Body of pancreas (tissue), 4 donors: ENCODE measurements at regions not wholly inside any gene's neighbourhood (a gene's known extent, or its start where the extent isn't known, plus 50 kb on each side); places are given as distances from the start of the nearest gene placed in this dataset.

Experiments used
- POLR2A ChIP-seq, 3 donors: fragments of 450-650 bp; IDR thresholded peaks; one replicate each; pipeline ENCODE4 v1.6.1; 2016; ENCODE audit warnings: antibody characterized with exemption in 3 of 3, mild to moderate bottlenecking in 2 of 3
- TF ChIP-seq, protein P1 (sequence below), 7 experiments: fragments of 450-650 bp in 4 of 7; fragments of 200-600 bp in 3 of 7; sonication (generic) in 3 of 7; IDR thresholded peaks; one replicate each; pipeline ENCODE4 v1.5.1; 2016 to 2019; ENCODE audit warnings: antibody characterized with exemption in 7 of 7

DNA sequence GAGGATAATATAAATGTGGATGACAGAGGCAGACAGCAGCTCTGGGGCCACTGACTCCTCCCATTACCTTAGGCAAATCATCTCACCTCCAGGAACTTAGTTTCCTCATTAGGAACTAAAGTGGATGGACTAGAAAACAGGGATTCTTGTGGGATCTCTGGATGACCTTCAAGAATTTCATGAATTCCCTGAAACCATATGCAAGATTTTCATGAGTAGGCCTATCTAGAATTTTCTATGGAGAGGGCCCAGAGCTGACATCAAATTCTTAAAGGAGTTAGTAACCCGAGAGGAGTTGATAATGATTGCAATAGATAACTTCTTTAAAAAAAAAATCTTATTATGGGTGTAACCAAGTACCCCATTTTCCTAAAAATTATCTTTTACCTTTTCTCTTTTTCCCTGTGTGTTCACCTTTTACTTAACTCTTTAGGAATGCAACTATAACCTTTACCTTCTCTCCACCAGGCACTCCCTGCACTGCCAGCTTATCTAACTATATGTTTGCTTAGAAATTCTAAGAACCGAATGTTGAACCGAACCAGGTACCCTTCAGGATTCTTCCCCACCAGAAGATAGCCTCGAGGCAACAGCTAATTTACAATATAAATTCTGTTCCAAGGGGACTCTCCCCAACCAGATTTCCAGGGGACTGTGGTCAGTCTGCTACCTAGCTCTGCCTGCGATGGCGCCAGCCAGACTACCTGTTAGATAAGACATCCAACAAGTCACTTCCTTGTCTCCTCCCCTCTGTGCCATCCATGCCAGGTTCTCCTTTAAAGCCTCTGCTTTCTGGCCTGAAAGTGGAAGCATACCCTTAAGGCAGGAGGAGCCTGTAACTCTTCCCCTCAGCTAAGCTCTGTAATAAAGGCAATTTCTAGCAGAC, 86.0 kb downstream of the GCNT4 start:
- TF ChIP-seq POLR2A (IDR thresholded peaks at IDR 0.05) = no peak
- TF ChIP-seq, protein P1, sequence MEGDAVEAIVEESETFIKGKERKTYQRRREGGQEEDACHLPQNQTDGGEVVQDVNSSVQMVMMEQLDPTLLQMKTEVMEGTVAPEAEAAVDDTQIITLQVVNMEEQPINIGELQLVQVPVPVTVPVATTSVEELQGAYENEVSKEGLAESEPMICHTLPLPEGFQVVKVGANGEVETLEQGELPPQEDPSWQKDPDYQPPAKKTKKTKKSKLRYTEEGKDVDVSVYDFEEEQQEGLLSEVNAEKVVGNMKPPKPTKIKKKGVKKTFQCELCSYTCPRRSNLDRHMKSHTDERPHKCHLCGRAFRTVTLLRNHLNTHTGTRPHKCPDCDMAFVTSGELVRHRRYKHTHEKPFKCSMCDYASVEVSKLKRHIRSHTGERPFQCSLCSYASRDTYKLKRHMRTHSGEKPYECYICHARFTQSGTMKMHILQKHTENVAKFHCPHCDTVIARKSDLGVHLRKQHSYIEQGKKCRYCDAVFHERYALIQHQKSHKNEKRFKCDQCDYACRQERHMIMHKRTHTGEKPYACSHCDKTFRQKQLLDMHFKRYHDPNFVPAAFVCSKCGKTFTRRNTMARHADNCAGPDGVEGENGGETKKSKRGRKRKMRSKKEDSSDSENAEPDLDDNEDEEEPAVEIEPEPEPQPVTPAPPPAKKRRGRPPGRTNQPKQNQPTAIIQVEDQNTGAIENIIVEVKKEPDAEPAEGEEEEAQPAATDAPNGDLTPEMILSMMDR (IDR thresholded peaks at IDR 0.05) = no peak
